Stimulated activated CD8-positive, alpha-beta memory T cell treated with anti-CD3 and anti-CD28 coated beads, Interleukin-4, amount 100 ng/mL, for 24 hours (primary cell): ENCODE measurements at regions not wholly inside any gene's neighbourhood (a gene's known extent, or its start where the extent isn't known, plus 50 kb on each side); places are given as distances from the start of the nearest gene placed in this dataset.
"Not testable (repeated sequence)": the region's sequence is repeated elsewhere in the genome, so short reads cannot be mapped to it uniquely, and the experiment has no call there.

Experiments used
- DNase-seq: peaks from one replicate; pipeline ENCODE4 v3.0.0-alpha.2; 2020; ENCODE audit warnings: low read depth

- DNase-seq: no peak
These were observed 88.9 kb upstream of the RANBP3L start for GRCh38 chr5:36390640-36391039.

- DNase-seq: no peak
These were observed 90.5 kb upstream of the RANBP3L start for GRCh38 chr5:36392186-36392585.

- no peak for DNase-seq
These were observed 91.1 kb upstream of the RANBP3L start for GRCh38 chr5:36392818-36393217.

GRCh38 chr5:36393656-36394428 is 92.1 kb upstream of the RANBP3L start:
- no peak for DNase-seq

GRCh38 chr5:36395260-36395659 is 93.6 kb upstream of the RANBP3L start:
- no peak for DNase-seq

- DNase-seq: not testable (repeated sequence)
These were observed 94.2 kb upstream of the RANBP3L start for GRCh38 chr5:36395947-36396346.

GRCh38 chr5:36396640-36397039 is 94.9 kb upstream of the RANBP3L start:
- no peak for DNase-seq

GRCh38 chr5:36397901-36398536 is 96.3 kb upstream of the RANBP3L start:
- no peak for DNase-seq

- no peak for DNase-seq
These were observed 100.8 kb upstream of the RANBP3L start for GRCh38 chr5:36402512-36402906.

- DNase-seq: no peak
These were observed 102.1 kb upstream of the RANBP3L start for GRCh38 chr5:36403632-36404311.

- DNase-seq: no peak
These were observed 104.3 kb upstream of the RANBP3L start for GRCh38 chr5:36406023-36406422.

GRCh38 chr5:36407396-36407795 is 105.7 kb upstream of the RANBP3L start:
- no peak for DNase-seq

GRCh38 chr5:36409711-36410110 is 108.0 kb upstream of the RANBP3L start:
- DNase-seq: not testable (repeated sequence)

GRCh38 chr5:36410672-36411071 is 109.0 kb upstream of the RANBP3L start:
- DNase-seq: not testable (repeated sequence)

GRCh38 chr5:36414869-36415282 is 113.2 kb upstream of the RANBP3L start:
- no peak for DNase-seq

GRCh38 chr5:36416605-36417004 is 114.9 kb upstream of the RANBP3L start:
- no peak for DNase-seq

- no peak for DNase-seq
These were observed 115.5 kb upstream of the RANBP3L start for GRCh38 chr5:36417221-36417620.

- DNase-seq: no peak
These were observed 116.0 kb upstream of the RANBP3L start for GRCh38 chr5:36417668-36418067.

GRCh38 chr5:36418152-36418979 is 116.7 kb upstream of the RANBP3L start:
- DNase-seq: no peak

GRCh38 chr5:36421256-36421655 is 119.6 kb upstream of the RANBP3L start:
- no peak for DNase-seq

- no peak for DNase-seq
These were observed 121.2 kb upstream of the RANBP3L start for GRCh38 chr5:36422952-36423351.
